ENCODE measurements at regions not wholly inside any gene's neighbourhood (a gene's known extent, or its start where the extent isn't known, plus 50 kb on each side); places are given as distances from the start of the nearest gene placed in this dataset.
"Not testable (repeated sequence)": the region's sequence is repeated elsewhere in the genome, so short reads cannot be mapped to it uniquely, and the experiment has no call there.

DNA sequence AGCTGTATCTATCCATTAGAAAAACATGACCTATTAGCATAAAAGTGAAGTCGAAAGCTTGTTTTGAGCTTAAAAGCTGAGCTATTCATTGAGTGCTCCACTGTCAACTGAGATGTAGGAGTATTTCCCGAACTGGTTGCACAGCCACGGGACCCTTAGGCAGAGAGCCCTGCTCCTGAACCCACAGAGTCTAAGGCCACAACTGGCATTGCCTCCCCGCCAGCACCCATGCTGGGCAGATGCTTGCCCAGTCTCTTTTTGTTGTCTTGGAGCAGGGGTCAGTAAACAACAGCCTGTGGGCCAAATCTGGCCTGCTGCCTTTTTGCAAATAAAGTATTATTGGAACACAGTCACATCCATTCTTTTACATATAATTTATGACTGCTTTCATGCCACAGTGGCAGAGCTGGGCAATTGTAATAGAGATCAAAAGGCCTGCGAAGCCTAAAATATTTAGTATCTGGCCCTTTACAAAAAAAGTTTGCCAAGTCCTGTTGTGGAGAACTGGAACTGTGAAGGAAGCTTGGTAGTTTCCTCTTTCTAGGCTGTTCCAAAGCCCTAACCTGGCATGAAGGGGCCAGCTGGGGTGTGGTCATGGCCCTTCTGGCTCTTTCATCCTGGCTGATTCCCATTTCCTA is 58.4 kb upstream of the WAPL start:
- no peak for DNase-seq

- DNase-seq = no peak
Observed at GRCh38 chr10:86580521-86580891, 58.9 kb upstream of the WAPL start.

DNA sequence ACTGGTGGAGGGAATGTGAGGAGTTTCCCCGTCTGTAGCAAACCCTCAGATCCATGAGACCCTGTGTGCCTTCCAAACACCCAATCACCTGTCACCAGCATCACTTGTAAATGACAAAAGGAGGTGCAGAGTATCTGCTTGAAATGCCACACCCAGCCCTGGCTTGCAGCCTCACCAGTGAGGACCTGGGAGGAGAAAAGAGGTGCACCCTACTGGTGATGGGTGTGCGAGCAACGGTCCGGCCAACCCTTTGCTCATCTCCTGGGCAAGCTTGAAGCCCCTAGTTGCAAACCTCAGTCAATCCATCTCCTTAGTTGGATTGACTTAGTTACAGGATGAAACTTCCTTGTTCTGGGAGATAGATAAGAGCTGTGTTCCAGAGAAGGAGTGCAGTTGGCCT is 62.4 kb upstream of the WAPL start:
- no peak for DNase-seq

- DNase-seq = peak; percentile 51
Observed at GRCh38 chr10:86585037-86585929, 63.7 kb upstream of the WAPL start.

DNA sequence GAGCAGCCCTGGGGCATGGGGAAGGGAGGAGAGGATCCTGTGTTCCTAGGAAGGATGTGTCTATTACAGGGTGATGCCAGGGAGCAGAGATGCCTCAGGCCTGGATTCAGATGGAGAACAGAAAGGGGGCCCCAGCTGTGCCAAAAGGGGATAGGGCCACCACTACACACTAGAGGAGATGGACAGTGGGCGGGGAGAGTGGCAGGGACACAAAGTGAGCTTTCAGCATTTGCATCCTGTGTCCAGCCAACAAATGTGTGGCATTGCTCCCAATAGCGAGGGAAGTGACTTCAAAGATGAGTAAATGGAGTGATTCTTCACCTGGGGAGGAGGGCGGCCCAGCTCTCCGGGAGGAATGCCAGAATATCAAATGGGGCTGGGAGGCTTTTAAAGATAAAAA is 64.9 kb upstream of the WAPL start:
- DNase-seq = no peak

DNA sequence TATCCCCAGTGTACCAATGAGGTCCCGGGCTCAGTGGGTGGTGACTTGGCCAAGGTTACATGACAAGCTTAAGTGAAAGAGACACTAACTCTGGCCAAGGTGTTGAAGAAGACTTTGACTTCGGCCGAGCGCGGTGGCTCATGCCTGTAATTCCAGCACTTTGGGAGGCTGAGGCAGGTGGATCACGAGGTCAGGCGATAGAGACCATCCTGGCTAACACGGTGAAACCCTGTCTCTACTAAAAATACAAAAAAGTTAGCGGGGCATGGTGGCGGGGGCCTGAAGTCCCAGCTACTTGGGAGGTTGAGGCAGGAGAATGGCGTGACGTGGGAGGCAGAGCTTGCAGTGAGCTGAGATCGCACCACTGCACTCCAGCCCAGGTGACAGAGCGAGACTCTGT is 65.6 kb upstream of the OPN4 start:
- not testable (repeated sequence) for DNase-seq

DNA sequence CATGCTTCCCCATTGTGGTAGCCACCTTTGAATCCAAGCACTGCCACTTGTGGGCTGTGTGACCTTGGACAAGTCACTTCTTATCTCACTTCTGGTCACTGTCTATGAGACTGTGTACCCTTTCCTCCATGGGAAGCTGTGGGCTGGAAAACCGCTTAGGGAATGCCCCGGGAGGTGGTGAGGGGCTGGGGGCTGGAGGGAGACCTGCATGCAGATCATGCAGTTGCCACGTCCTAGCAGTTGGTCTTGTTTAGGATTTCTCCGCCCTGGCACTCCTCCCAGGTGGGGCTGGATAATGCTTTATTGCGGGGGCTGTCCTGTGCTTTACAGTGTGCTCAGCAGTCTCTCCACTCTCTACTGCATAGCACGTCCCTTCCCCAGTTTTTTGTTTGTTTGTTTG is 62.9 kb upstream of the OPN4 start:
- no peak for DNase-seq

DNA sequence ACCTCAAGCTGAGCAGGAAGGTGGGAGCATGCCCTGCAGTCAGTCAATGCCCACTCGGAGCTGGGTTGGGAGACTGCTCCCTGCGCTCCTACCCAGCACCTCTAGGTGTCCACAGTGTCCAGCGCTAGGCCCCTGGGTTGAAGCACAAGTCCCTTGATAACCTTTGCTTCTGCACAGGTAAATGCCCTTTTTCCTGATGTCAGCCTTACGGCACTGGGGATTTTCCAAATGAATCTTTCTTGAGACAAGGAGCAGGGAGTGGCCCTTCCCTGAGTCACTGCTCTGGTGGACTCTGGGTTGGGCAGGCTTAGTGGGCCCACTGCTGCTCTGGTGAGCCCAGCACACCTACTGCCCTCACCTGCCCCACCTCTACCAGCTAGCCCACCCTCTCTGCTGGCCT is 61.9 kb upstream of the OPN4 start:
- no peak for DNase-seq

- DNase-seq = peak; percentile 81
Observed at GRCh38 chr10:86594535-86594934, 59.8 kb upstream of the OPN4 start.

DNA sequence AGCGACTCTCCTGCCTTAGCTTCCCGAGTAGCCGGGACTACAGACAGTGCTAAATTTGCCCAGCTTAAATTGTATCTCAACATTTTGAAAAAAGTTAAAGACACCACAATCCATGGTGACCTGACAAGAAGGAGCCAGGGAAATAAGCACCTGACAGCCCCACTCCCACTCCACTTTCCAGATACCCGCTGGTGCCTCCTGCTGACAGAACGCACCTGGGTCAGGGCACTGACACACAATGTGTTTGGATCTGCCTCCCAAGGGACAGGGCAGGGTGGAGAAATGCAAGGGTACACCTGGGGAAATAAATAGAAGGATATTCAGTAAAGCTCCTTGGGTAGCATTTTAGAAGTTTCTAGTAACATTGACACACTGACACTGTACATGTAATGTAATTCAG is 58.9 kb upstream of the OPN4 start:
- no peak for DNase-seq

DNA sequence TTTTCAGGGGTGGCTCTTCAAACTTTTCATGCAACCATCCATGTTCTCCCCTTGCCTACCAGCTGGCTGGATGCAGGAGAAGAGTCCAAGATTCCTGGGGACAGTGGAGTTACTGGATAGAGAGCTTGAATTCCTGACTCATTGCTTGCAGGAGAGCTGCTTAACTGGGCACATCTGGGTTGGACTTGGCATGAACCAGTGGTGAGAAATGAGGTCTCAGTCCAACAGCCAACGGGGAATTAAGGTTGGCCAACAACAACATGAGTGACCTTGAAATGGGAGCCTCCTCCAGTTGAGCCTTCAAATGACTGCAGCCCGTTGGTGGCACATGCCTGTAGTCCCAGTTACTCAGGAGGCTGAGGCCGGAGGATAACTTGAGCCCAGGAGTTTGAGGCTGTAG is 58.1 kb upstream of the OPN4 start:
- DNase-seq = no peak

- no peak for DNase-seq
Observed at GRCh38 chr10:86597306-86597705, 57.0 kb upstream of the OPN4 start.

- no peak for DNase-seq
Observed at GRCh38 chr10:86598151-86598550, 56.2 kb upstream of the OPN4 start.

GRCh38 chr10:86599041-86599440 is 55.3 kb upstream of the OPN4 start:
- no peak for DNase-seq

DNA sequence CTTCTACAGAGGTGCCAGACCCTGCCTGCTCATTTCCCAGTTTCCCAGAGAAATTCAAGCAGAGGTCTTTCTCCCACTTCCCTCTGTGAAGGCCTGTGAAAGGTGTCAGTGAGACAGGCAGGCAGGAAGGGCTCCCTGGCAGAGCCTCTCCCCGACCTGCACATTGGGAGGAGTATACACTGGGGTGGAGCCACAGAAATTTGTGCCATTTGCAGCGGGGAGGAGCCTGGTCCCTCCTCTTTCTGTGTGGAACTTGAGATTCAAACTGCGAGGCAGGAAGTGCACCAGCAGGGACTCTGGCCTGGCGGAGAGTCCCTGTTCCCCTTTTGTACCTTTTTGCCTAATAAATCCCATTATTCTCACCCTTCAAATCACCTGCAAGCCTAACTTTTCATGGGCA is 54.6 kb upstream of the OPN4 start:
- DNase-seq = no peak

DNA sequence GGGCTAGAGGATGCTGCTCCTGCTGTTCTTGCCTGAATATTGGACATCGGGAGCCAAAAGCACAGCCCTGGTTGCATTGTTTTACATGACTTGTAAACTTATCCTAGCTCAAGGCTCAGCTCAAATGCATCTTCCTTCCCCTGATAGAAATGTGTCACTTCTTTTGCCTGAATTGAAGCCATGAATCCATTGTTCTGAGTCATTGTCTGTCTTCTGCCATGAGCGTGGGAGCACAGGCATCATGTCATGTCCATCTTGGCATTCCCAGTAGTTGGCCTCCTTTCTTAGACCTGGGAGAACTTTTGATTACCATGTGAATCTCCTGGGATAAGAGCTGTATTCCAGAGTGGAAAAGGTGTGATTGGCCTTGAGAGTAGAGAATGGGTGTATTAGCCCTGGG is 54.1 kb upstream of the OPN4 start:
- no peak for DNase-seq

DNA sequence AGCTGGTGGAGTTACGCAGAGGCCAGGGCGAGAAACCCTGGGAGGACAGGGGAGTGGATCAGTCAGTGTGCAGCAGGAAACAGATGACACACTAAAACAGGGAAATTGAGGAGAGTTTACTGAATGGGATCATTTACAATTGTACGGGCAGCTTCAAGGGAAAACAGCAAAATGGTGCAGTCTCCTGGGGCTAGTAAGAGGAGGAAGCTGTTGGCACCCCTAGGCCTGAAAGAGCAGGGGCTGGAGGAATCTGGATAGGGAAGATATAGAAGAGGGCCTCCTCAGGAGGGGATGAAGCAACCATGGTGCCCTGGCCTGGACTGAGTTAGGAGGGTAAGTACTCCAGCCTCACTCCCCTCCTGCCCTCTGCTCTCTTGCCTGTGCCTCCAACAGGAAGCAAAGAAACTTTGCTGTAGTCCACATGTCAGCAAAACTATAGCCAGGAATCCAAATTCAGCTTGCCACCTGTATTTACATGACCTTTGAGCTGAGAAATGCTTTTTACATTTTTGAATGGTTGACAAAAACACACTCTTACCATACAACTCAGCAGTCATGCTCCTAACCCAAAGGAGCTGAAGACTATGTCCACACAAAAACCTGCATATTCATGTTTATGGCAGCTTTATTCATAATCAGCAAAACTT is 52.3 kb upstream of the OPN4 start:
- no peak for DNase-seq

DNA sequence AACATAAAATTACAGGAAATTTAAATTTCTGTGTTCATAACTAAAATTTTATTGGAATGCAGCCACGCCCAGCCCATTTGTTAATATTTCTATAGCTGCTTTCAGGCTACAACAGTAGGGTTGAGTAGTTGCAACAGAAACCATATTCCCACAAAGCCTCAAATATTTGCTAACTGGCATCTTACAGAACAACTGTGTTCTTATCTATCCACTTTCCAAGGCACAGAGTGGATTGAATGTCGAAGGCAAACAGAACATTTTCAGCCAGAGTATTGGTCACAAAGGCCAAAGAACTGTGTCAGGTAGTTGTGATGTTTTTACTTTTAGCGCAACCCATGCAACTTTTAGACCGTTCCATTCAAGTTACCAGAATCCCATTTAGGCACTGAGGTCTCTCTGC is 51.1 kb upstream of the OPN4 start:
- no peak for DNase-seq

Measured in T1000 (cell line).